ENCODE measurements at regions not wholly inside any gene's neighbourhood (a gene's known extent, or its start where the extent isn't known, plus 50 kb on each side); places are given as distances from the start of the nearest gene placed in this dataset.
"Not testable (repeated sequence)": the region's sequence is repeated elsewhere in the genome, so short reads cannot be mapped to it uniquely, and the experiment has no call there.

DNA sequence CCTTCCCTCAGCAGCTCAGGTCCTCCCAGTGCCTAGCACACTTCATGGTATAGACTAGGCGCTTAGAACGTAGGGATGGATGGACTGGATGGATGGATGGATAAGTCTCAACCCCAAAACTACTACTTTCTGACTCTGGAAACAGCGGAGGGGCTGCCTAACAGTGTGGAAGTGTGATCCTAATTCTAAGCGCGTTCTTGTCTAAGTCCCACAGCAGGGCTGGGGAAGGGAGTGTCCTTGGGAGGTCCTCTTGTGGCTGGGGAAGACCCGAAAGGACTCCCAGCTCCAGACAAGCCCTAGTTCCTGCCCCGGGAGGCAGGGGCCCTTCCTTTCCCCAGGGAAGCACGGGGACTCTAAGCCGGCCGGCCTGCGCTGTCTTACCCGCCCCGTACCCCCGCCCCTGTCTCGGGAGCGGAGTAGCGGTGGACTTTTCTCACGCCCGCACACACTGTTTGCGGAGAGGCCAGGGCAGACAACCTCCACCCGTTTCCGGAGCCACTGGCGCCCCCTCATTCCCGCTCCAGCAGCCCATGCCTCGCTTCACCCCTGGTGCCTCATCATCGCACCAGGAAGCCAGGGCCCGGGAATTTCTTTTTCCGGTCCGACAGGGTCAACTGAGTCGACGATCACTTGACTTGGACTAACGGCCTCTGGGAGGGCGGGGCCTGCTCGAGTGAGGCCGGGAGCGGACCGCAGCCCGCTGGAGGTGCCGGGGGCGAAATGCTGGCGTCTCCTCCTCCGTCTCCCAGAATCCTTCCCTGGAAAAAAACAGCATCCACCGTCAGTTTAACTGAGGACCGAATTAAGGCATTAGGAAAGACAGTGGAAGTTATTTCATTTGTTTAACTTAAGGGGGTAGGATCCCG is 133.3 kb downstream of the TBC1D2B start:
- no peak for DNase-seq

- DNase-seq, result no peak
These were observed 134.8 kb downstream of the TBC1D2B start for GRCh38 chr15:77942611-77943211.

DNA sequence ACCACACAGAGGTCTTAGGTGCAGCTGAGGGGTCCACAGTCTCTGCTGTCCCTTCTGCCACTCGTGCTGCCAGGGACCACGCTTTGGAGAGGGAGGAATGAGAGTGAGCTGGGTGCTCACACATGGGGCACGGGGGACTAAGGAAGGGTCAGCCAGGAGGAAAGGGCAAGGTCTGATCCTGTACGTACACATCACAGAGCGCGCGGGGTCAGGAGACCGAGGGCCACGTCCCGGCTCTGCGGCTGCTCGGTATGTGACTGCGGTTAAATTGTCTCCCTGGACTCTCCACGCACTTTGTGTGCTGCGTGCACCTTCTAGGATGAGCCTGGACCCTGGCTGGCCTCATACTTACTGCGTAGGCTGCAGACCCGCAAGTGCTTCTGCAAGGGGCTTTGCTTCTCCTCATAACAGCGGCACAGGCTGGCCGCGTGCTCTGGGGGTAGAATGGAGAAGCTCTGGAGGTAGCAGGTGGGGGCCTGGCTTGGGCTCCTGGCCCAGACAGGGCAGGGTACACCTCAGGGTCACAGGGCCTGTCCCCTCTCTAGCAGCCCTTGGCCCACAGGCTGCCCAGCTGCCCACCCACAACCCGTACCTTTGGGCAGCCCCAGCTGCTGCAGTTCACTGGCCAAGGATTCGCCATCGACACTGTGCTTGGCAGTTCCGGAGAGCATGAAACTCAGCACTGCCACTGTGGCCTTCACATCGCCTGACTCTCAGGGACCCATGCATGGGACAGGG is 136.3 kb downstream of the TBC1D2B start:
- not testable (repeated sequence) for DNase-seq

- no peak for DNase-seq
These were observed 137.0 kb downstream of the TBC1D2B start for GRCh38 chr15:77940381-77940947.

- no peak for DNase-seq
These were observed 137.7 kb downstream of the TBC1D2B start for GRCh38 chr15:77939851-77940250.

GRCh38 chr15:77939026-77939425 is 138.5 kb downstream of the TBC1D2B start:
- not testable (repeated sequence) for DNase-seq

- not testable (repeated sequence) for DNase-seq
These were observed 139.0 kb downstream of the TBC1D2B start for GRCh38 chr15:77938546-77938945.

DNA sequence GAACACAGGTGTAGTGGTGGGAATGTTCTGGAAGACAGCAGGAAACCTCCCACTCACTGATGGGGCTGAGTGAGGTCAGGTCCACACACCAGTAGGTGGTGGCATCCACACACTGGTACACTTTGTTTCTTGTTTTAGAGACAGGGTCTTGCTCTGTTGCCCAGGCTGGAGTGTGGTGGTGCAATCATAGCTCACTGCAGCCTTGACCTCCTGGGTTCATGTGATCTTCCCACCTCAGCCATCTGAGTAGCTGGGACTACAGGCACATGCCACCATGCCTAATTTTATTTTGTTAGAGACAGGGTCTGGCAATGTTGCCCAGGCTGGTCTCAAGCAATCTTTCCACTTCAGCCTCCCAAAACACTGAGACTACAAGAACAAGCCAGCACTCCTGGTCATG is 140.9 kb downstream of the TBC1D2B start:
- not testable (repeated sequence) for DNase-seq

- not testable (repeated sequence) for DNase-seq
These were observed 143.0 kb downstream of the TBC1D2B start for GRCh38 chr15:77934516-77934915.

- DNase-seq, result not testable (repeated sequence)
These were observed 146.6 kb downstream of the TBC1D2B start for GRCh38 chr15:77930907-77931306.

DNA sequence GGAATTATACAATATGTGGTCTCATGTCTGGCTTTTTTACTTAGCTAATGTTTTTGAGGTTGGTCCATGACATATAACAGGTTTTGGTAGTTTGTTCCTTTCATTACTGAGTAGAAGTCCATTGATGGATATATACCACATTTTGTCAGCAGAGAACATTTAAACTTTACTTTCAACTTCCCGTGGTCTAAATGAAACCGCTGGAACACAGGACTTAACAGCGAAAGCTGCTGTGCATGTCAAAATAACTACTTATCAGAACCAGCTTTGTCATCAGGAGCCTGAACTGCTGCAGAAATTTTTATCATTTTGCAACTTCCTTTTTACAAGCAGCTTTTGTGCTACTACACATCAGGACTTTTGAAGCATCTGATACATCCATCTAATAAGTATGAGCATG is 147.0 kb downstream of the TBC1D2B start:
- not testable (repeated sequence) for DNase-seq

DNA sequence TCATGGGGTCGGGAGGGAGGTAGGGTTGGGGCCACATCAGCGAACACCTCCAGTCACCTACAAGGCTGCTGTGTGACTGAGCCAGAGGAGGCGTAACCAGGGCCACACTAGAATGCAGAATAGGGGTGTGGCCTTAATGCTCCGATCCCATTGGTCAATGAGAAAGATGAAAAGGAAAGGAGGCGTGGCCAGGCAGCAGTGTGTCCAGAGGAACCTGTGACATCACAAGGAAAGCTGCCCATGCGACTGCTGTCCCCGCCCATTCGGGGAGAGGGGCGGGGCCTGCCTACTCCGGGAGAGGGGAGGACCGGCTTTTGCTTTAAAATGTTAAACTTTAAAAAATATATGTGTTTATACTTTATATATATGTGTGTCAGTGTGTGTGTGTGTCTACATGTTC is 150.7 kb downstream of the TBC1D2B start:
- not testable (repeated sequence) for DNase-seq

- not testable (repeated sequence) for DNase-seq
These were observed 151.2 kb downstream of the TBC1D2B start for GRCh38 chr15:77926296-77926695.

DNA sequence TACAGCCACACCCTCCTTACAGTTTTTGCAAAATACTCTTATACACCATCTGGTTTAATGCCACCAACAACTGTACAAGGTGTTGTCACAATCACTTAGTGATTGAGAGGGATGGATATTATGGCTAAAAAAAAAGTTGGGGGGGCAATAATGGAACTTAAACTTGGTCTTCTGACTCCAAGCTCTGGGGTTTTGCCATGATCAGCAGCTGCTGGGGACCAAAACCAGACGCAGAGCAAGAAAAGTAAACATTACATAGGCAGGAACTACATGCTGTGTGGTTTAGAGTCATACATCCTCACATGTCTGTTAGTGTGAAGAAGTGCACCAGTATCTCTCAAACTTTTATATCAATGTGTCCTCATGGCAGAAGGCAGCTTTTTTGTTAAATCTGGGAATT is 152.4 kb downstream of the TBC1D2B start:
- not testable (repeated sequence) for DNase-seq

- no peak for DNase-seq
These were observed 155.8 kb downstream of the TBC1D2B start for GRCh38 chr15:77921664-77922063.

DNA sequence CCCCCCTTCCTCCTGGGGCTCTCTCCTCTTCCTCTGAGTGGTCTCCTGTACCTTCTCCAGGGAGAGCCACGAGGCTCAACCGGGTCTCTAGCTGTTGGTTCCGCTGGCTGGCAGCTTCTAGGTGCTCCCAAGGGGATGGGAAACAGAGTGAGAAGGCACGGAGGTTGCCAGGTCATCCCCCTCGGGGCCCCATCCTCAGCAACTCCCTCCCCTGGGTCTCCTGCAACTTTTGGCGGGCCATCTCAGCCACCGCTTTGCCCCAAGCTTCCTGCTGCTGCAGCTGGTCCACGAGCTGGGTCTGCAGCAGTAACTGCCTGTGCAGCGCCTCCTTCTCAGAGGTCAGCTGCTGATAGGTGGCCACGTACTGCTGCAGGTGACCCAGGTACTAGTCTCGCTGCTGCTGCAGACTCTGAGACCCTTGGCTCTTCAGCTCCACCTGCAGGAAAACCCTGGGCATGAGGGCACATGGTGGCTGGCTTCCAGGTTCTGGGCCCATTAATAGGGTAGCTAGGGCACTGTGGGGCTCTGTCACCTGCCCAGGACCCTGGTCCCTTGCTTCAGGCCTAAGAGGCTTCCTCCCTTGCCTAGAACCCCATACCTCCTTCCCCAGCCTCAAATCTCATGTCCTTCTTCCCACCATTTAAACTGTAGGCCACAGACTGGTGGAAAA is 160.4 kb downstream of the TBC1D2B start:
- not testable (repeated sequence) for DNase-seq

DNA sequence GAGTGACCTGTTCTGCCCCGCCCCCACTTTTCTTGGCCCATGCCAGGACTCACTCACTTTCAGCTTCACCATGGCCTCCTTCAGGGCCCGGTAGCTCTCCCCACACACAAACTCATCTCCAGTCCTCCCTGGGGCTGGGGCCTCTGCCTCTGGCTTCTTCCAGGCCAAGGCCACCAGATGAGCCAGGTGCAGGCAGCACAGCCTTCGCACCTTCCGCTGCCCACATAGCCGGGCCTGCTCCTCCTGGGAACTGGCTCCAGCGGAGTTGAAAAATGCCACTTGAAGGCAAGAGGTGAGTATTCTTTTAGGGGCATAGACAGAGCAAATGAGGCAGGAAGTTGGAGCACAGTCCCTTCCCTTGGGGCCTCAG is 161.6 kb downstream of the TBC1D2B start:
- not testable (repeated sequence) for DNase-seq

GRCh38 chr15:77915261-77915960 is 162.1 kb downstream of the TBC1D2B start:
- DNase-seq, result no peak

GRCh38 chr15:77914531-77914930 is 163.0 kb downstream of the TBC1D2B start:
- not testable (repeated sequence) for DNase-seq

GRCh38 chr15:77910030-77910911 is 167.2 kb downstream of the TBC1D2B start:
- not testable (repeated sequence) for DNase-seq

All from NCI-H1417 treated with DMSO at 0.1 percent for 48 hours (cell line).